B cell (primary cell): ENCODE measurements at regions not wholly inside any gene's neighbourhood (a gene's known extent, or its start where the extent isn't known, plus 50 kb on each side); places are given as distances from the start of the nearest gene placed in this dataset.

Experiments
- ATAC-seq: fragments of 200-7000 bp; cut with Tn5 transposase; one replicate; pipeline ENCODE4 v1.10.0; 2021; ENCODE audit warnings: low read depth, mild to moderate bottlenecking, moderate number of reproducible peaks, moderate library complexity
- CTCF ChIA-PET: fragments of 350-600 bp; sonication (Branson Sonifier 250); formaldehyde crosslinking; loops from one replicate; lab custom pipeline; 2021; ENCODE audit warnings: antibody characterized with exemption, inconsistent platforms; lab: Charles Lee
- POLR2A ChIA-PET: fragments of 350-600 bp; sonication (Branson Sonifier 250); formaldehyde crosslinking; loops from one replicate; lab custom pipeline; 2021; ENCODE audit warnings: antibody characterized with exemption; lab: Charles Lee
- DNase-seq: peaks from one replicate; pipeline ENCODE4 v3.0.0; 2013
- H2AFZ ChIP-seq: 2 replicates; pipeline ENCODE4 v1.6.1; 2012; ENCODE audit warnings: mild to moderate bottlenecking, low read depth, low read length; ENCODE audit not compliant: insufficient read depth, poor library complexity, severe bottlenecking
- H3K27ac ChIP-seq, 2 donors: 1 replicate in 1 of 2; 2 replicates in 1 of 2; pipeline ENCODE4 v1.5.1; 2012 to 2013; ENCODE audit warnings: low read length in 2 of 2, mild to moderate bottlenecking in 2 of 2, moderate library complexity in 1 of 2
- H3K27me3 ChIP-seq, 4 experiments: fragments of 200-600 bp in 1 of 4; sonication (generic) in 1 of 4; replicated peaks in 1 of 4; 1 replicate in 2 of 4; 2 replicates in 2 of 4; pipeline versions ENCODE4 v1.6.1 to v1.7.0; 2013 to 2016; ENCODE audit warnings: low read length in 3 of 4, mild to moderate bottlenecking in 2 of 4, mixed read lengths in 1 of 4, moderate library complexity in 1 of 4; ENCODE audit not compliant: insufficient read depth in 4 of 4, control insufficient read depth in 3 of 4; ENCODE audit errors: control extremely low read depth in 1 of 4
- H3K36me3 ChIP-seq, 2 experiments: replicated peaks in 1 of 2; 1 replicate in 1 of 2; 2 replicates in 1 of 2; pipeline versions ENCODE4 v1.6.1 to v1.7.1; 2013; ENCODE audit warnings: low read length in 1 of 2; ENCODE audit not compliant: insufficient read depth in 2 of 2, control insufficient read depth in 1 of 2; ENCODE audit errors: control extremely low read depth in 1 of 2, extremely low read depth in 1 of 2
- H3K4me1 ChIP-seq, 2 donors: fragments of 200-600 bp in 1 of 2; sonication (generic) in 1 of 2; 1 replicate in 1 of 2; 2 replicates in 1 of 2; pipeline versions ENCODE4 v1.5.1 to v1.6.1; 2013 to 2017; ENCODE audit warnings: low read length in 2 of 2; ENCODE audit not compliant: control insufficient read depth in 2 of 2, insufficient read depth in 2 of 2
- H3K4me2 ChIP-seq: replicated peaks from 2 replicates; pipeline ENCODE3; 2012; ENCODE audit warnings: mild to moderate bottlenecking, low read depth, low read length; ENCODE audit not compliant: poor library complexity, severe bottlenecking
- H3K4me3 ChIP-seq, 5 experiments: fragments of 200-600 bp in 1 of 5; sonication (generic) in 1 of 5; 1 replicate in 3 of 5; 2 replicates in 2 of 5; pipeline versions ENCODE4 v1.5.1 to v1.7.0; 2011 to 2016; ENCODE audit warnings: low read length in 4 of 5, mild to moderate bottlenecking in 4 of 5, low read depth in 2 of 5, control low read depth in 1 of 5, moderate library complexity in 1 of 5; ENCODE audit not compliant: insufficient read depth in 1 of 5; ENCODE audit errors: control extremely low read depth in 1 of 5, extremely low read depth in 1 of 5
- H3K79me2 ChIP-seq: fragments of 200-600 bp; sonication (generic); one replicate; pipeline ENCODE4 v1.6.0; 2016; ENCODE audit warnings: low read length; ENCODE audit not compliant: control insufficient read depth, insufficient read depth
- H3K9ac ChIP-seq: fragments of 200-600 bp; sonication (generic); 2 replicates; pipeline ENCODE4 v1.6.1; 2017; ENCODE audit warnings: mild to moderate bottlenecking, low read length, moderate library complexity
- H3K9me3 ChIP-seq, 3 donors: one replicate each; pipeline versions ENCODE4 v1.6.1 to v1.7.1; 2013; ENCODE audit warnings: low read length in 2 of 3; ENCODE audit not compliant: control insufficient read depth in 2 of 3, insufficient read depth in 1 of 3; ENCODE audit errors: control extremely low read depth in 1 of 3
- H4K20me1 ChIP-seq: 2 replicates; pipeline ENCODE4 v1.6.0; 2012; ENCODE audit warnings: mild to moderate bottlenecking, low read length; ENCODE audit not compliant: insufficient read depth, control insufficient read depth, poor library complexity, severe bottlenecking
- H3K27ac Mint-ChIP-seq: one replicate; pipeline ENCODE4 v1.8.0; 2021; ENCODE audit warnings: mixed read lengths
- H3K27me3 Mint-ChIP-seq: one replicate; pipeline ENCODE4 v1.8.0; 2021; ENCODE audit warnings: mixed read lengths
- H3K4me1 Mint-ChIP-seq: one replicate; pipeline ENCODE4 v1.8.0; 2021; ENCODE audit warnings: mixed read lengths
- H3K4me3 Mint-ChIP-seq: one replicate; pipeline ENCODE4 v1.8.0; 2021; ENCODE audit warnings: mixed read lengths
- H3K9me3 Mint-ChIP-seq: one replicate; pipeline ENCODE4 v1.8.0; 2022; ENCODE audit warnings: mixed read lengths; ENCODE audit not compliant: insufficient read depth
- EZH2 ChIP-seq: IDR thresholded peaks from 2 replicates; pipeline ENCODE4 v1.6.1; 2012; ENCODE audit warnings: borderline replicate concordance, low read depth, mild to moderate bottlenecking, moderate library complexity, low read length; ENCODE audit not compliant: insufficient read depth, poor library complexity, severe bottlenecking
- WGBS: methylation state at CpG from one replicate; pipeline ENCODE4 v1.1.5; 2013; ENCODE audit warnings: missing lambda C conversion rate; ENCODE audit not compliant: insufficient coverage; 5-methylcytosine and 5-hydroxymethylcytosine counted together
- intact Hi-C: fragments of 100-400 bp; cut with micrococcal nuclease; formaldehyde crosslinking; loops from one replicate; pipeline ENCODE4 v1.10.0; 2022
- TF ChIP-seq, protein P1 (sequence below): fragments of 200-600 bp; IDR thresholded peaks from one replicate; pipeline ENCODE4 v1.8.0; 2022; ENCODE audit warnings: antibody characterized with exemption, mild to moderate bottlenecking

DNA sequence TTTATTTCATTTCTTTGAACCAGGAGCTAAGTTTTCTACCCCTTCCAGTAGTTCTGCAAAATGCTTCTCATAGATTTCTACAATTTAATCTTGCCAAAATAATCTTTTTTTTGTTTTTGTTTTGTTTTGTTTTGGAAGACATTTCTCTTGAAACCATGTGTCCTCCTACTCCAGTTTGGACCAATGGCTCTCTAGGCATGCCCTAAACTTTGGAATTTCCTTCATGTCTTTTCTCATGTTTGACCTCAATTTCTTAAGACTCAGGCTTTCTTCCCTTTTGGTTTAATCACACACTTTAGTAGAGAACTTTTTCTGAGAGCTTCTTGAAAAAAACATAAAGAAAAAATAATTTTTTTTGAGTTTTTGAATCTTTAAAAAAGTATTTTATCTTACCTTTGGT is 173.8 kb downstream of the GJA1 start:
- Histone ChIP-seq H3K4me2 (no peak overlapping the region), H2AFZ (no peak overlapping the region), H3K27me3 (no peaks in the 10 kb centered on the region), H3K4me3 (no peak overlapping the region), H3K9ac (no peak overlapping the region), H3K4me1 (no peaks in the 10 kb centered on the region), H3K27ac (no peak overlapping the region), H3K79me2 (no peaks in the 10 kb centered on the region), H3K9me3 (no peaks in the 10 kb centered on the region), H3K36me3 (no peaks in the 10 kb centered on the region), H4K20me1 (no peaks in the 10 kb centered on the region)
- H3K27ac Mint-ChIP-seq = no peak overlapping the region
- ChIA-PET CTCF (no interaction called here), POLR2A (no interaction called here)
- no peak overlapping the region for H3K4me3 Mint-ChIP-seq
- H3K27me3 Mint-ChIP-seq = no peaks in the 10 kb centered on the region
- TF ChIP-seq, protein P1, sequence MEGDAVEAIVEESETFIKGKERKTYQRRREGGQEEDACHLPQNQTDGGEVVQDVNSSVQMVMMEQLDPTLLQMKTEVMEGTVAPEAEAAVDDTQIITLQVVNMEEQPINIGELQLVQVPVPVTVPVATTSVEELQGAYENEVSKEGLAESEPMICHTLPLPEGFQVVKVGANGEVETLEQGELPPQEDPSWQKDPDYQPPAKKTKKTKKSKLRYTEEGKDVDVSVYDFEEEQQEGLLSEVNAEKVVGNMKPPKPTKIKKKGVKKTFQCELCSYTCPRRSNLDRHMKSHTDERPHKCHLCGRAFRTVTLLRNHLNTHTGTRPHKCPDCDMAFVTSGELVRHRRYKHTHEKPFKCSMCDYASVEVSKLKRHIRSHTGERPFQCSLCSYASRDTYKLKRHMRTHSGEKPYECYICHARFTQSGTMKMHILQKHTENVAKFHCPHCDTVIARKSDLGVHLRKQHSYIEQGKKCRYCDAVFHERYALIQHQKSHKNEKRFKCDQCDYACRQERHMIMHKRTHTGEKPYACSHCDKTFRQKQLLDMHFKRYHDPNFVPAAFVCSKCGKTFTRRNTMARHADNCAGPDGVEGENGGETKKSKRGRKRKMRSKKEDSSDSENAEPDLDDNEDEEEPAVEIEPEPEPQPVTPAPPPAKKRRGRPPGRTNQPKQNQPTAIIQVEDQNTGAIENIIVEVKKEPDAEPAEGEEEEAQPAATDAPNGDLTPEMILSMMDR = no peak
- TF ChIP-seq EZH2 = no peak
- no peaks in the 10 kb centered on the region for H3K4me1 Mint-ChIP-seq
- DNase-seq (no peak), ATAC-seq (no peak)
- no peaks in the 10 kb centered on the region for H3K9me3 Mint-ChIP-seq
- intact Hi-C loops = no loop called here

DNA sequence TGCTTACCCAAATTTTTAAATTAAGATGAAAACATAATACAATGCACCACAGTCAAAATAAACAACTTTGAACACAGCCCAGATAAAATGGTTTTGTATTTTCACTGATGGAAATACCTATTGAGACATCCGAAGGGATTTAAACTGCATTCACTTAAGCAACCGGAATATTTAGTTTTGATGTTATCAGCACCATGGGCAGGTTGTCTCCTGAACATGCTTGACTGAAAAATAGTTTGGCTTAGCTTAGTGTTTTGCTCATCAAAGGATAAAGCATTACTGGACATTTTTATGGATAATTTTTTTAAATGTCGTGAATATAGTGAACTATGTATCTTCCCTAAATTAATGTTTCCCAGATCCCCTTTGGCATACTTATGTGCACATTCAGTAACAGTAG is 177.5 kb downstream of the GJA1 start:
- no peak overlapping the region for H3K4me3 Mint-ChIP-seq
- no peak for DNase-seq
- no peaks in the 10 kb centered on the region for H3K27me3 Mint-ChIP-seq
- no peaks in the 10 kb centered on the region for H3K79me2 ChIP-seq
- no peak overlapping the region for H3K9ac ChIP-seq
- H3K36me3 ChIP-seq = no peaks in the 10 kb centered on the region
- CTCF ChIA-PET = no interaction called here
- H3K4me2 ChIP-seq = no peak overlapping the region
- no peaks in the 10 kb centered on the region for H3K27me3 ChIP-seq
- no peak overlapping the region for H2AFZ ChIP-seq
- no peaks in the 10 kb centered on the region for H3K4me1 ChIP-seq
- no peak overlapping the region for H3K4me3 ChIP-seq
- H3K4me1 Mint-ChIP-seq = no peaks in the 10 kb centered on the region
- WGBS = 100% methylated on average over 2 of the region's 3 CpGs
- ATAC-seq = no peak
- TF ChIP-seq EZH2 = no peak
- TF ChIP-seq, protein P1 = no peak
- intact Hi-C loops = no loop called here
- H3K27ac Mint-ChIP-seq = no peak overlapping the region
- no peaks in the 10 kb centered on the region for H3K9me3 ChIP-seq
- H3K9me3 Mint-ChIP-seq = no peaks in the 10 kb centered on the region
- H4K20me1 ChIP-seq = no peaks in the 10 kb centered on the region
- H3K27ac ChIP-seq = no peak overlapping the region
- POLR2A ChIA-PET = no interaction called here
